PC-3 (cell line): ENCODE measurements at regions not wholly inside any gene's neighbourhood (a gene's known extent, or its start where the extent isn't known, plus 50 kb on each side); places are given as distances from the start of the nearest gene placed in this dataset.

ENCODE experiments used
- ATAC-seq: fragments of 200-7000 bp; cut with Tn5 transposase; 2 replicates; pipeline ENCODE4 v1.9.1; 2020; ENCODE audit warnings: mild to moderate bottlenecking, moderate library complexity
- BruUV-seq: library from RNA; stranded (reverse); fragments of 400-500 nt; replicated peaks from 2 replicates; lab custom pipeline; 2021; lab: Mats Ljungman, UMichigan
- CTCF ChIA-PET: fragments of 300-600 bp; sonication (Branson Sonifier 250); formaldehyde crosslinking; loops from one replicate; lab custom pipeline; 2022; ENCODE audit warnings: antibody characterized with exemption; lab: Charles Lee
- POLR2A ChIA-PET: fragments of 300-600 bp; sonication (Branson Sonifier 250); formaldehyde crosslinking; loops from one replicate; lab custom pipeline; 2022; ENCODE audit warnings: antibody characterized with exemption; ENCODE audit not compliant: unreplicated experiment; lab: Charles Lee
- DNase-seq: peaks from one replicate; pipeline ENCODE4 v3.0.0-alpha.2; 2015
- H2AFZ ChIP-seq: fragments of 300-600 bp; sonication (generic); 2 replicates; pipeline ENCODE4 v1.6.0; 2016; ENCODE audit warnings: antibody characterized with exemption, low read length
- H3F3A ChIP-seq: fragments of 300-600 bp; sonication (generic); one replicate; pipeline ENCODE4 v1.6.0; 2017; ENCODE audit warnings: antibody characterized with exemption, low read length, control low read depth, mild to moderate bottlenecking; ENCODE audit not compliant: unreplicated experiment
- H3K27ac ChIP-seq: fragments of 300-600 bp; sonication (generic); 2 replicates; pipeline ENCODE4 v1.5.1; 2016; ENCODE audit warnings: mild to moderate bottlenecking, low read length
- H3K27me3 ChIP-seq: fragments of 300-600 bp; sonication (generic); 2 replicates; pipeline ENCODE4 v1.6.1; 2016; ENCODE audit warnings: low read length, mixed read lengths
- H3K36me3 ChIP-seq: fragments of 300-600 bp; sonication (generic); 2 replicates; pipeline ENCODE4 v1.6.1; 2016; ENCODE audit warnings: low read depth, mixed run types, low read length, mixed read lengths
- H3K4me1 ChIP-seq: fragments of 300-600 bp; sonication (generic); 2 replicates; pipeline ENCODE4 v1.5.1; 2016; ENCODE audit warnings: low read length; ENCODE audit not compliant: insufficient read depth
- H3K4me2 ChIP-seq: fragments of 300-600 bp; sonication (generic); 2 replicates; pipeline ENCODE4 v1.6.0; 2016; ENCODE audit warnings: low read length
- H3K4me3 ChIP-seq: fragments of 300-600 bp; sonication (generic); 2 replicates; pipeline ENCODE4 v1.5.1; 2016; ENCODE audit warnings: mild to moderate bottlenecking, low read length, mixed read lengths
- H3K79me2 ChIP-seq: fragments of 300-600 bp; sonication (generic); 2 replicates; pipeline ENCODE4 v1.6.1; 2017; ENCODE audit warnings: low read length, mixed read lengths
- H3K9ac ChIP-seq: fragments of 300-600 bp; sonication (generic); 2 replicates; pipeline ENCODE4 v1.6.0; 2016; ENCODE audit warnings: mild to moderate bottlenecking, low read length
- H3K9me2 ChIP-seq: fragments of 300-600 bp; sonication (generic); replicated peaks from 2 replicates; pipeline ENCODE4 v1.6.1; 2016; ENCODE audit warnings: mixed run types, low read length, mixed read lengths
- H3K9me3 ChIP-seq: fragments of 300-600 bp; sonication (generic); 2 replicates; pipeline ENCODE4 v1.6.1; 2016; ENCODE audit warnings: low read length, mixed read lengths
- H4K20me1 ChIP-seq: fragments of 300-600 bp; sonication (generic); 2 replicates; pipeline ENCODE4 v1.6.1; 2016; ENCODE audit warnings: low read length, mixed read lengths
- CTCF ChIP-seq: fragments of 300-600 bp; sonication (generic); conservative IDR thresholded peaks from 2 replicates; pipeline ENCODE4 v1.5.1; 2017; ENCODE audit warnings: antibody characterized with exemption, low read depth, mild to moderate bottlenecking, low read length
- EZH2 ChIP-seq: fragments of 300-600 bp; sonication (generic); IDR thresholded peaks from one replicate; pipeline ENCODE4 v1.6.1; 2017; ENCODE audit warnings: antibody characterized with exemption, mild to moderate bottlenecking, low read length; ENCODE audit not compliant: unreplicated experiment
- EZH2phosphoT487 ChIP-seq: fragments of 300-600 bp; sonication (generic); IDR thresholded peaks from 2 replicates; pipeline ENCODE4 v1.6.1; 2018; ENCODE audit warnings: mild to moderate bottlenecking, antibody characterized with exemption, low read length, borderline replicate concordance
- intact Hi-C: fragments of 100-400 bp; cut with micrococcal nuclease; formaldehyde crosslinking; loops from 2 replicates; pipeline ENCODE4 v1.9.0; 2023

- Histone ChIP-seq H3K9me3 (no peaks in the 10 kb centered on the region), H4K20me1 (no peaks in the 10 kb centered on the region), H3K9ac (no peak overlapping the region), H3K36me3 (no peaks in the 10 kb centered on the region), H3K27ac (no peak overlapping the region), H3K79me2 (no peaks in the 10 kb centered on the region), H3K4me2 (no peak overlapping the region), H3K9me2 (no peaks in the 10 kb centered on the region), H3K4me3 (no peak overlapping the region), H3F3A (no peaks in the 10 kb centered on the region), H3K4me1 (peaks cover 5% of the 10 kb centered on the region; the same call in 1 of the 2 replicates), H2AFZ (no peak overlapping the region), H3K27me3 (no peaks in the 10 kb centered on the region)
- intact Hi-C loops = no loop called here
- TF ChIP-seq EZH2 = no peak
- TF ChIP-seq EZH2phosphoT487 = no peak
- no peak for TF ChIP-seq CTCF
- no peak for ATAC-seq
- ChIA-PET CTCF (no interaction called here), POLR2A (no interaction called here)
- no TSS peak for BruUV-seq
- no peak for DNase-seq
Observed at GRCh38 chr7:41470081-41470480, 232.8 kb downstream of the INHBA start.

- H3K9me2 ChIP-seq = no peaks in the 10 kb centered on the region
- no peaks in the 10 kb centered on the region for H4K20me1 ChIP-seq
- POLR2A ChIA-PET = no interaction called here
- no peak overlapping the region for H3K27ac ChIP-seq
- no TSS peak for BruUV-seq
- no peak for TF ChIP-seq CTCF
- no peak for TF ChIP-seq EZH2
- TF ChIP-seq EZH2phosphoT487 = no peak
- H2AFZ ChIP-seq = no peak overlapping the region
- no peaks in the 10 kb centered on the region for H3K9me3 ChIP-seq
- peaks cover 5% of the 10 kb centered on the region; the same call in 1 of the 2 replicates for H3K4me1 ChIP-seq
- CTCF ChIA-PET = no interaction called here
- DNase-seq (no peak), ATAC-seq (no peak)
- no peaks in the 10 kb centered on the region for H3K79me2 ChIP-seq
- intact Hi-C loops = no loop called here
- H3K9ac ChIP-seq = no peak overlapping the region
- no peaks in the 10 kb centered on the region for H3K27me3 ChIP-seq
- H3K4me3 ChIP-seq = no peak overlapping the region
- no peaks in the 10 kb centered on the region for H3K36me3 ChIP-seq
- no peak overlapping the region for H3K4me2 ChIP-seq
- H3F3A ChIP-seq = no peaks in the 10 kb centered on the region
Observed at GRCh38 chr7:41467596-41467995, 235.3 kb downstream of the INHBA start.

GRCh38 chr7:41466760-41467384 lies 236.0 kb downstream of the INHBA start:
- Histone ChIP-seq H3K27me3 (no peaks in the 10 kb centered on the region), H2AFZ (no peak overlapping the region), H3K9ac (no peak overlapping the region), H4K20me1 (no peaks in the 10 kb centered on the region), H3K4me1 (no peaks in the 10 kb centered on the region), H3K9me2 (no peaks in the 10 kb centered on the region), H3K36me3 (no peaks in the 10 kb centered on the region), H3K4me2 (no peak overlapping the region), H3K4me3 (no peak overlapping the region), H3K9me3 (no peaks in the 10 kb centered on the region), H3K27ac (no peak overlapping the region), H3K79me2 (no peaks in the 10 kb centered on the region), H3F3A (no peaks in the 10 kb centered on the region)
- no TSS peak for BruUV-seq
- intact Hi-C loops = no loop called here
- ChIA-PET CTCF (no interaction called here), POLR2A (no interaction called here)
- no peak for TF ChIP-seq EZH2
- TF ChIP-seq CTCF = no peak
- no peak for TF ChIP-seq EZH2phosphoT487
- DNase-seq (no peak), ATAC-seq (no peak)
